WERI-Rb-1 (cell line): ENCODE measurements at regions not wholly inside any gene's neighbourhood (a gene's known extent, or its start where the extent isn't known, plus 50 kb on each side); places are given as distances from the start of the nearest gene placed in this dataset.

Experiments used
- DNase-seq: peaks from one replicate; pipeline ENCODE4 v3.0.0-alpha.2; 2020
- H3K27ac ChIP-seq: fragments of 250-450 bp; sonication (Bioruptor Pico); 2 replicates; pipeline ENCODE4 v1.5.1; 2020; ENCODE audit warnings: mild to moderate bottlenecking, moderate library complexity
- H3K27me3 ChIP-seq: fragments of 250-450 bp; sonication (Bioruptor Pico); 2 replicates; pipeline ENCODE4 v1.5.1; 2021; ENCODE audit warnings: mild to moderate bottlenecking, low read depth, moderate library complexity; ENCODE audit not compliant: insufficient read depth, severe bottlenecking
- H3K36me3 ChIP-seq: fragments of 250-450 bp; sonication (Bioruptor Pico); 2 replicates; pipeline ENCODE4 v1.5.1; 2020; ENCODE audit warnings: mild to moderate bottlenecking, moderate library complexity
- H3K4me3 ChIP-seq: 2 replicates; pipeline ENCODE4 v1.5.1; 2011; ENCODE audit warnings: low read depth, mild to moderate bottlenecking, control low read depth, low read length
- H3K9me3 ChIP-seq: fragments of 250-450 bp; sonication (Bioruptor Pico); 2 replicates; pipeline ENCODE4 v1.5.1; 2021; ENCODE audit warnings: mild to moderate bottlenecking, moderate library complexity; ENCODE audit not compliant: severe bottlenecking
- CTCF ChIP-seq: IDR thresholded peaks from 2 replicates; pipeline ENCODE4 v1.5.1; 2011; ENCODE audit warnings: low read depth, mild to moderate bottlenecking, control low read depth, inconsistent platforms, low read length

DNA sequence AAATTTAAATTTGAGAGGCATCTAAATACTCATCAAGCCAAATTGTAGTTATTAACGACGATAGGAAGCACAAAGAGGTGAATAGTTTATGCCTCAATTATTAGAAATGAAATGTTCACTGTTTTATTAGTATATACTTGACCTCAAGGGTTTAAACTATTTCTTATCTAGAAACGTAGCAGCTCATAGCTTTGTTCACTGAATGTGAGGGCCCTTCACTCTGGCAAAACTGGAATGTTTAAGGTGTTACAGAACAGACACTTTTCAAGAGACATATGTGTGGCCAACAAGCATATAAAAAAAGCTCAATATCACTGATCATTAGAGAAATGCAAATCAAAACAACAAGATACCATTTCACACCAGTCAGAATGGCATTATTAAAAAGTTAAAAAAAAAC lies 151.2 kb upstream of the KCNN2 start:
- no peak for TF ChIP-seq CTCF

DNA sequence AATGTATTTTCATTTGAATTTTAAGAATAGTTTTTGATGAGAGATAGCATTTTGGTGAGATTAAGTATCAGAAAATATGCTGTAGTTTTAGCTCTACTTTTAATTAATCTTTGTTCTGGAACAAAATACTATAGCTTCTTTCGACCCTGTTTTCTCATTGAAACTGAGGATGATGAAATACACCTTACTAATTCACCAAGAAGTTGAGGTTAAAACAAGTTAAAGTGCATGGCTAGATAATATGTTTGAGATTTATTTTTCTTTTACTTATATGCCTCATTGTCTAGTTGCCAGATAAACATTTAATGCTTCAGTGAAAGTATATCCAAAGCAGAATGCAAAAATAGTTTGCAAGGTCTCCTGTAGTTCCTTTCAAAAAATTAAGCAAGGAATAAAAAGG lies 140.1 kb upstream of the KCNN2 start:
- Histone ChIP-seq H3K27ac (no peak overlapping the region), H3K27me3 (peaks cover 6% of the 10 kb centered on the region), H3K36me3 (no peaks in the 10 kb centered on the region), H3K4me3 (no peak overlapping the region), H3K9me3 (no peaks in the 10 kb centered on the region)
- no peak for TF ChIP-seq CTCF
- no peak for DNase-seq

More for the DNA sequence above, 151.2 kb upstream of the KCNN2 start:
- Histone ChIP-seq H3K9me3 (no peaks in the 10 kb centered on the region), H3K36me3 (no peaks in the 10 kb centered on the region), H3K27me3 (no peaks in the 10 kb centered on the region), H3K27ac (no peak overlapping the region), H3K4me3 (no peak overlapping the region)
- DNase-seq = no peak

- peak; percentile 10 for DNase-seq
- no peak overlapping the region for H3K27ac ChIP-seq
- H3K36me3 ChIP-seq = no peaks in the 10 kb centered on the region
- peak; percentile 29; the same call in 1 of the 2 replicates for TF ChIP-seq CTCF
- H3K27me3 ChIP-seq = no peaks in the 10 kb centered on the region
- no peak overlapping the region for H3K4me3 ChIP-seq
- no peaks in the 10 kb centered on the region for H3K9me3 ChIP-seq
Measured at GRCh38 chr5:114223866-114224265, 138.0 kb upstream of the KCNN2 start.

GRCh38 chr5:114237766-114238165 lies 124.1 kb upstream of the KCNN2 start:
- Histone ChIP-seq H3K36me3 (no peaks in the 10 kb centered on the region), H3K4me3 (no peak overlapping the region), H3K9me3 (no peaks in the 10 kb centered on the region), H3K27me3 (no peaks in the 10 kb centered on the region), H3K27ac (no peak overlapping the region)
- TF ChIP-seq CTCF = no peak
- no peak for DNase-seq

DNA sequence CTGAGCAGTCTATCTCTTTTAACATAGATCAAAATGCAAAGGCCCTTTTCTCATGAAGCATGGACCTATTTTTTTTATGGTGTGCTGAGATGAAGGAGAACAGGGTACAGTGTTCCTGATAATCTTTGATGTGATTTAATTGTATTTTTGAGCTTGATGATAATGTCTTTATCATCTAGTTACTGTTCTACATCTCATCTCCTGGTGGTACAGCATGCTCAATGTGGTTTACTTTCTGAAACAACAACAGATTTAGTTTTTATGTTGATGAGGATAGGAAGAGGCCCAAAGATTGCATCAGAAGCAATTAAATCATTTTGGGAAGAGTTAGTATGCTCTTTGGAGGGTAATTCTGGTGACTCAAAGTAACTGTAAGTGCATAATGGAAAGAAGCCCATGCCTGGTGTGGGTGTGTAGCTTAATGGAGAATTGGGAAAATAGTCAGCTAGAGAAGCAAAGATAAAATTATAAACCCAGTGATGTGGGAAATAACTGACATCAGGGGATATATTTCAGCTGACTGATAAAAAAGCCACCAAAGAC lies 123.0 kb upstream of the KCNN2 start:
- no peak for DNase-seq
- no peak for TF ChIP-seq CTCF
- Histone ChIP-seq H3K9me3 (no peaks in the 10 kb centered on the region), H3K27ac (no peak overlapping the region), H3K27me3 (no peaks in the 10 kb centered on the region), H3K36me3 (no peaks in the 10 kb centered on the region), H3K4me3 (no peak overlapping the region)

DNA sequence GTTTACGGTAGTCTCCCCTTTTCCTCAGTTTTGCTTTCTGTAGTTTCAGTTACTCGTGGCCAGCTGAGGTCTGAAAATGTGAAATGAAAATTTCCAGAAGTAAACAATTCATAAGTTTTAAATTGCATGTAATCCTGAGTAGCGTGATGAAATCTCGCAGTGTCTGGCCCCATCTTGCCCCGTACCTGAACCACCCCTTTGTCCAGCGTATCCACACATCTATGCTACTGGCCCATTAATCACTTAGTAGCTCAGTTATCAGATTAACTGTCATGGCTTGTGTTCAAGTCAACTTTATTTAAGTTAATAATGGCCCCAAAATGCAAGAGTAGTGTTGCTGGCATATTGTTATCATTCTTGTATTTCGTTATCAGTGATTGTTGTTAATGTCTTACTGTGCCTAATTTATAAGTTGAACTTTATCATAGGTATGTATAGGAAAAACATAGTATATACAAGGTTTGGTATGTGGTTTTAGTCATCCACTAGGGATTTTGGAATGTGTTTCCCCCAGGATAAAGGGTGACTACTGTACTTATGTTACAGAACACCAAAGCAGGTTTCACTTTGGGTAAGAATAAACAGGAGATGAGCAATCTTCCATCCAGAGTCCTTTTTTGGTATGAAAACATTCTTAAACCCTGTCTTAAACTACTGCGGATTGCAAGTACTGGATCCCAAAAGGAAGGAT lies 118.4 kb upstream of the KCNN2 start:
- no peak for DNase-seq
- H3K27me3 ChIP-seq = peaks cover 9% of the 10 kb centered on the region
- TF ChIP-seq CTCF = no peak

More for the DNA sequence above, 118.4 kb upstream of the KCNN2 start:
- H3K27ac ChIP-seq = no peak overlapping the region
- no peaks in the 10 kb centered on the region for H3K9me3 ChIP-seq
- no peaks in the 10 kb centered on the region for H3K36me3 ChIP-seq
- no peak overlapping the region for H3K4me3 ChIP-seq
